ENCODE measurements at regions not wholly inside any gene's neighbourhood (a gene's known extent, or its start where the extent isn't known, plus 50 kb on each side); places are given as distances from the start of the nearest gene placed in this dataset.

DNA sequence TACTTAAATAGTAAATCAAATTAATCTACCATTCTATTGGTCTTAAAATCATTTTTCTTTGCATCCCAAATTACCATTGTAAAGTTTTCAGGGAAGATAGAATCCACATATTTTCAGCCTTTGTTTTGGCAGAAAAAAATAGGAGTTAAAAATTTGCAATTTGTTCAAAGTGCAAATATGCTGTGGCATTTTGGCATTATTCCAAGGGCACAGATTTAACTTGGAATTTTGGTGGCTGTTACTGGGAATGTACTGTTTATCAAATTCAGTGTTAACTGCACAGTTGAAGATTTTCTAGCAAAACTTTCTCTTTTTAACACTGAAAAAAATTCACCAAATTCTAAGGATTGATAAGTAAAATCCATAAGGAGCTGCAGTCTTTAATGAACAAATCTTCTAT, 151.0 kb upstream of the HDAC9 start:
- no peak for ATAC-seq
- Histone ChIP-seq H3K4me1 (no peaks in the 10 kb centered on the region), H3K4me3 (no peak overlapping the region), H3K27me3 (no peaks in the 10 kb centered on the region), H3K9me3 (no peaks in the 10 kb centered on the region), H3K36me3 (no peaks in the 10 kb centered on the region), H3K27ac (no peak overlapping the region)
- intact Hi-C loops (cut with DNase I; ENCODE audit: low total_unique reads) (no loop called here), in situ Hi-C loops (cut with MboI; ENCODE audit: low sequenced_read_pairs in 4 of 4) (loop anchor here in 2 of 4 donors (25.0 kb wide), 1 partner anchor 657 kb away; no protein-coding TSS in a partner anchor)
- TF ChIP-seq, protein P1, sequence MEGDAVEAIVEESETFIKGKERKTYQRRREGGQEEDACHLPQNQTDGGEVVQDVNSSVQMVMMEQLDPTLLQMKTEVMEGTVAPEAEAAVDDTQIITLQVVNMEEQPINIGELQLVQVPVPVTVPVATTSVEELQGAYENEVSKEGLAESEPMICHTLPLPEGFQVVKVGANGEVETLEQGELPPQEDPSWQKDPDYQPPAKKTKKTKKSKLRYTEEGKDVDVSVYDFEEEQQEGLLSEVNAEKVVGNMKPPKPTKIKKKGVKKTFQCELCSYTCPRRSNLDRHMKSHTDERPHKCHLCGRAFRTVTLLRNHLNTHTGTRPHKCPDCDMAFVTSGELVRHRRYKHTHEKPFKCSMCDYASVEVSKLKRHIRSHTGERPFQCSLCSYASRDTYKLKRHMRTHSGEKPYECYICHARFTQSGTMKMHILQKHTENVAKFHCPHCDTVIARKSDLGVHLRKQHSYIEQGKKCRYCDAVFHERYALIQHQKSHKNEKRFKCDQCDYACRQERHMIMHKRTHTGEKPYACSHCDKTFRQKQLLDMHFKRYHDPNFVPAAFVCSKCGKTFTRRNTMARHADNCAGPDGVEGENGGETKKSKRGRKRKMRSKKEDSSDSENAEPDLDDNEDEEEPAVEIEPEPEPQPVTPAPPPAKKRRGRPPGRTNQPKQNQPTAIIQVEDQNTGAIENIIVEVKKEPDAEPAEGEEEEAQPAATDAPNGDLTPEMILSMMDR (IDR thresholded peaks at IDR 0.05 in 4 of 5, conservative IDR thresholded peaks at IDR 0.05 in 1 of 5): no peak
- no peak for TF ChIP-seq POLR2A (IDR thresholded peaks at IDR 0.05)
- DNase-seq: no peak

DNA sequence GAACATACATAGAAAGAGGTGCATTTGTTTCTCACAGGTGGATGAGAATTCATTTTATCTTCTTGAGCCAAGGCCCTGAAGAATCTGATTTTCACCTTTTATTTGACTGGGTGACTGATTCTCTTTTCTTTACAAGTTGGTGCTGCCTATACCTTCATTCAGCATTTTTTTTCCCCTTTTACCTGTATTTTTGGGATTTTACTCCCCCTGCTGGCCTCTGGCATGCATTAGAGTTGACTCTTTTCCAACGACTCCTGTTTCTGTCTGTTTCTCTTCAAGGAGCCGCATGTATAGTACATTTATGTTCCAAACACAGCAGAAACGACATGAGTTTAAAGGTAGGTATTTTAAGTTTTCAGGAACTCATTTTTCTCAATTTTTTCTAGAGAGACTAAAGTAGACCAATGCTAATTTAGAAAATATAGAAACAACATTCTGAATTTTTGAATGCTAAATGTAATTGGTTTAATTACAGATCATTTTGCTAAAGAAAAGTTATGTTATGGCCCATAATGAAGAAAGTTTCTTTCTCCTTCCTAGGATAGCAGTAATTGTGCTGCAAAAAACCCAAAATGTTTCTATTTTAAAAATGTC, 149.8 kb upstream of the HDAC9 start:
- H3K27me3 ChIP-seq: no peaks in the 10 kb centered on the region
- no peak overlapping the region for H3K27ac ChIP-seq
- TF ChIP-seq, protein P1 (IDR thresholded peaks at IDR 0.05 in 4 of 5, conservative IDR thresholded peaks at IDR 0.05 in 1 of 5): peak; percentile 31 to 65 (median 49)
- TF ChIP-seq POLR2A (IDR thresholded peaks at IDR 0.05): no peak
- H3K9me3 ChIP-seq: no peaks in the 10 kb centered on the region
- intact Hi-C loops (cut with DNase I; ENCODE audit: low total_unique reads) (loop anchor here (5.0 kb wide), 1 partner anchor 278 kb away; no protein-coding TSS in a partner anchor), in situ Hi-C loops (cut with MboI; ENCODE audit: low sequenced_read_pairs in 4 of 4) (loop anchor here in 2 of 4 donors (25.0 kb wide), 1 partner anchor 658 kb away; no protein-coding TSS in a partner anchor)
- H3K4me1 ChIP-seq: no peaks in the 10 kb centered on the region
- DNase-seq: no peak
- no peak for ATAC-seq
- no peaks in the 10 kb centered on the region for H3K36me3 ChIP-seq
- H3K4me3 ChIP-seq: no peak overlapping the region

DNA sequence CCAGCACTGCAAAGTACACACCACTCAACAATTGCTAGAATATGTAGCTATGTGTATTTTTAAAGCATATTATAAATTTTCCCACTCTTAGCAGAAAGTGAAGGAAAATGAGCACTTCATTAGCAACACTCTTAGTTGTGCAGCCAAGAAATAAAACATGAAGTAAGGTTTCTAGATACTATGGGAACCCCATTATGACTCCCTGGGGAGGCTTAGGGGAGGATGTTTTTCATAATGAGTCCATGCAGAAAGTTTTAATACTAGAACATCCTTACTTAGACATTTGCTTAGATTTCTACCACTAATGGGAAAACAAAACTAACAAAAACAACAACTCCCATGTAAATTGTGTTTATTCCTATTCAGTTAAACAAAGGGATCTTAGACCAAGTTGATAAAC, 148.4 kb upstream of the HDAC9 start:
- DNase-seq (no peak), ATAC-seq (no peak)
- no peak overlapping the region for H3K27ac ChIP-seq
- in situ Hi-C loops (cut with MboI; ENCODE audit: low sequenced_read_pairs in 4 of 4): loop anchor here in 2 of 4 donors (25.0 kb wide), 1 partner anchor 660 kb away; no protein-coding TSS in a partner anchor
- no peaks in the 10 kb centered on the region for H3K27me3 ChIP-seq
- H3K9me3 ChIP-seq: no peaks in the 10 kb centered on the region
- H3K36me3 ChIP-seq: no peaks in the 10 kb centered on the region
- no peak overlapping the region for H3K4me3 ChIP-seq
- intact Hi-C loops (cut with DNase I; ENCODE audit: low total_unique reads): loop anchor here (5.0 kb wide), 1 partner anchor 280 kb away; no protein-coding TSS in a partner anchor
- no peak for TF ChIP-seq POLR2A (IDR thresholded peaks at IDR 0.05)
- TF ChIP-seq, protein P1 (IDR thresholded peaks at IDR 0.05 in 4 of 5, conservative IDR thresholded peaks at IDR 0.05 in 1 of 5): no peak
- H3K4me1 ChIP-seq: peaks cover 0 to under 1% of the 10 kb centered on the region in 2 donors

DNA sequence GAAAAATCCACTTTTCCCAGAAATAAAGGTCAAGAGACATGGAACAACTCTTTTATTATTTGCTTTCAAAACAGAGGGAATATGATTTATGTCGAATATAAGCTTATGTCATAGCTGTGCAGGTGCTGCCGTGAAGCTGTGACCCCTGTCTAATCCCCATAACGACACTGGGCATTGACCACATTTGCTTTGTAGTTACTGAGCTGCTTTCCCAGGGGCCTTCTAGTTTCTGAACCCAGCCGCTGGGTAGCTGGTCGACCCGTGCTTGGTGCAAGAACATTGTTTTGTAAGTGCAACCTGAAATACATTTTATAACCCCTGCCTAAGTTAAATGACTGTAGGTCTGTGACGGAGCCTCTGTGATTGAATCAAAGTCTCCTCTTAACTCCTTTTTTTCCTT, 144.9 kb upstream of the HDAC9 start:
- Histone ChIP-seq H3K27me3 (no peaks in the 10 kb centered on the region), H3K4me3 (no peak overlapping the region), H3K4me1 (peaks cover 0 to 4% of the 10 kb centered on the region in 2 donors), H3K36me3 (no peaks in the 10 kb centered on the region), H3K9me3 (no peaks in the 10 kb centered on the region), H3K27ac (no peak overlapping the region)
- TF ChIP-seq, protein P1 (IDR thresholded peaks at IDR 0.05 in 4 of 5, conservative IDR thresholded peaks at IDR 0.05 in 1 of 5): no peak
- TF ChIP-seq POLR2A (IDR thresholded peaks at IDR 0.05): no peak
- no peak for DNase-seq
- no peak for ATAC-seq
- in situ Hi-C loops (cut with MboI; ENCODE audit: low sequenced_read_pairs in 4 of 4) (loop anchor here (5.0 to 25.0 kb wide), 6 partner anchors 212 to 324 kb away; no protein-coding TSS in a partner anchor), intact Hi-C loops (cut with DNase I; ENCODE audit: low total_unique reads) (no loop called here)

Data from gastrocnemius medialis (tissue), 4 donors.